GM06990 (cell line): ENCODE measurements at regions not wholly inside any gene's neighbourhood (a gene's known extent, or its start where the extent isn't known, plus 50 kb on each side); places are given as distances from the start of the nearest gene placed in this dataset.

Experiments used
- DNase-seq: peaks from one replicate; pipeline ENCODE4 v3.0.0-alpha.2; 2011; ENCODE audit not compliant: insufficient read length; ENCODE audit errors: extremely low read depth
- H3K27me3 ChIP-seq: replicated peaks from 2 replicates; pipeline ENCODE4 v1.6.0; 2011; ENCODE audit warnings: low read length; ENCODE audit not compliant: control insufficient read depth, insufficient read depth
- H3K36me3 ChIP-seq: 2 replicates; pipeline ENCODE4 v1.5.1; 2011; ENCODE audit warnings: low read length; ENCODE audit not compliant: control insufficient read depth, insufficient read depth
- H3K4me3 ChIP-seq: replicated peaks from 2 replicates; pipeline ENCODE4 v1.5.1; 2011; ENCODE audit warnings: low read depth, mild to moderate bottlenecking, control low read depth, low read length
- CTCF ChIP-seq: IDR thresholded peaks from 2 replicates; pipeline ENCODE4 v1.5.1; 2011; ENCODE audit warnings: low read length, control low read depth, mild to moderate bottlenecking, inconsistent platforms; ENCODE audit not compliant: insufficient read depth, poor library complexity, severe bottlenecking

DNA sequence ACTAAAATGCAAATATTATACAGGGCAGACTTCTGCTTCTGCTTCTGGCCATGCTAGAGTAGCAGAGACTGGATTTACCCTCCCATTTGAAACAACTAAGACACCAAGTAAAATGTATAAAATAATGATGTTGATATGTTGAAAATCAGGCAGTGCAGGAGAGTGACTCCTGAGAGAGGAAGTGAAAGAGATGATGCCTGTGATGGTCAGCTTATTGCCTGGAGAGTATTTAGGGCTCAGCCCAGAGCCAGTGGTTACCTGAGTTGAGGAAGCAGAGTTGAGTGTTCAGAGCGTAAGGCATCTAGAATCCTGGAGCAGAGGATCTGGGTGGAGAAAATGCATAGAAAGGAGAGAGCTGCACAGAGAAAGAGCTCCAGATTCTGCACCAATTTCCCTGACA lies 131.8 kb upstream of the C14orf180 start:
- no peak for DNase-seq
- H3K27me3 ChIP-seq: peaks cover 2% of the 10 kb centered on the region; the same call in 1 of the 2 replicates

DNA sequence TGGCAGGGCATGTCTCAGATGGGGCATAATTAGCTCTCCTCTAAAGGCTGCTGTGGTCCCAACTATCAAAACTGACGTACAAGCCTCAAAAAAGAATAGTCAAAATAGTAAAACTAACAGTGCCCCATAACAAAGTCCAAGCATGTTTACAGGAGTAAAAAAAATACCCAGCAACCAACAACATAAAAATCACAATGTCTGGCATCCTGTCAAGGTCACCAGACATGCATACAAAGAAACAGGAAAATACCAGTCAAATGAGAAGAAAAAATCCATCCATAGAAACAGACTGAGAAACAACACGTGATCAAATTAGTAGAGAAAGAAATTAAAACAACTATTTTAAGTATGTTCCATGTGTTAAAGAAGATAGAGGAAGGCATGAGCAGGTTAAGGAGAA lies 131.2 kb upstream of the C14orf180 start:
- peaks cover 2% of the 10 kb centered on the region; the same call in 1 of the 2 replicates for H3K27me3 ChIP-seq
- no peaks in the 10 kb centered on the region for H3K36me3 ChIP-seq
- no peak for TF ChIP-seq CTCF
- DNase-seq: no peak
- no peak overlapping the region for H3K4me3 ChIP-seq

More for the DNA sequence above, 131.8 kb upstream of the C14orf180 start:
- Histone ChIP-seq H3K4me3 (no peak overlapping the region), H3K36me3 (no peaks in the 10 kb centered on the region)
- TF ChIP-seq CTCF: no peak

- Histone ChIP-seq H3K4me3 (no peak overlapping the region), H3K27me3 (peaks cover 2% of the 10 kb centered on the region; the same call in 1 of the 2 replicates), H3K36me3 (no peaks in the 10 kb centered on the region)
- no peak for TF ChIP-seq CTCF
- no peak for DNase-seq
These were observed 130.8 kb upstream of the C14orf180 start for GRCh38 chr14:104448721-104449120.

- DNase-seq: no peak
- peaks cover 2% of the 10 kb centered on the region; the same call in 1 of the 2 replicates for H3K27me3 ChIP-seq
- H3K4me3 ChIP-seq: no peak overlapping the region
- H3K36me3 ChIP-seq: no peaks in the 10 kb centered on the region
- no peak for TF ChIP-seq CTCF
These were observed 128.7 kb upstream of the C14orf180 start for GRCh38 chr14:104450811-104451401.

DNA sequence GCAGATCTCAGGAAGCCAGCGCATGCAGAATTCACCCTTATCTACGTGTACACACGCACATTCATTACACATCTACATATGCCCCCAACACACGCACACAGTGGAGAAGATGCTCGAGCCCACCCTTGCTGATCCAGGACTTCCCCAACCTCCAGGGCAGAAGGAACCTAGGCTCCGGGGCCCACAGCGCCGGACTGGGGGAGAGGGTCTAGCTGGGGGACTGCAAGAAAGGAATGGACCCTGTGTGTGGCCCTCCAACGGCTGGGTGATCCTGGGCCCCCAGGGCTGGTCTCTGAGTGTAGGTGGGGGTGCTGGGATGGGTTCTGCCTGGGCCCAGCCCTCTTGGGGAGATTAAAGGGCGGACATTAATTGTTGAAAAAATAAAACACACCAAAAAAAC lies 128.1 kb upstream of the C14orf180 start:
- Histone ChIP-seq H3K4me3 (no peak overlapping the region), H3K36me3 (no peaks in the 10 kb centered on the region), H3K27me3 (peaks cover 2% of the 10 kb centered on the region; the same call in 1 of the 2 replicates)
- DNase-seq: no peak
- TF ChIP-seq CTCF: no peak

- Histone ChIP-seq H3K27me3 (peaks cover 1% of the 10 kb centered on the region; the same call in 1 of the 2 replicates), H3K36me3 (no peaks in the 10 kb centered on the region), H3K4me3 (no peak overlapping the region)
- no peak for TF ChIP-seq CTCF
- no peak for DNase-seq
These were observed 120.7 kb upstream of the C14orf180 start for GRCh38 chr14:104458845-104459244.
